ENCODE measurements at regions not wholly inside any gene's neighbourhood (a gene's known extent, or its start where the extent isn't known, plus 50 kb on each side); places are given as distances from the start of the nearest gene placed in this dataset.
A peak's percentile ranks its signal among the peaks of the same experiment; 100 is the strongest.
"Not testable (repeated sequence)": the region's sequence is repeated elsewhere in the genome, so short reads cannot be mapped to it uniquely, and the experiment has no call there.

GRCh38 chr9:31443630-31444457, 940.6 kb upstream of the ACO1 start:
- not testable (repeated sequence) for DNase-seq

- DNase-seq: no peak
Measured at GRCh38 chr9:31445357-31445756, 939.1 kb upstream of the ACO1 start.

- no peak for DNase-seq
Measured at GRCh38 chr9:31445960-31446359, 938.5 kb upstream of the ACO1 start.

GRCh38 chr9:31467075-31467474, 917.4 kb upstream of the ACO1 start:
- DNase-seq: no peak

GRCh38 chr9:31470051-31470450, 914.4 kb upstream of the ACO1 start:
- no peak for DNase-seq

- DNase-seq: no peak
Measured at GRCh38 chr9:31471010-31471409, 913.4 kb upstream of the ACO1 start.

DNA sequence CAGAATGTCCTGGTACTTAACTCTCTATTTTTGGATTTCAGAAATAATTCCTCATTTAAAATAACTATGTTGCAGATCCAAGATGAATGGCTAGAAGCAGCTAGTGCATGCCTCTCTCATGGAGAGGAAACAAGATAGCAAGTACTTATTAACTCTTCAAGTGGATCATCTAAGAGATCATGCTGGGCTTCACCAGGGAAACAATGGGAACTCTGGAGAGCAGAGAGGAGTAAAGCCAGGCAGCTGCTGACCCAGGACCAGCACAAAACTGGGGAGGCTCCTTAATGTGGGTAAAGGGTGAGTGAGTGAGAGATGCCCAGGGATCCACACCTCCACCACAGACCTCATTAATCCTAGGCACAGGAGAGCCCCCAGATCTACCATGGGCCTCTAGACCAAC, 897.8 kb upstream of the ACO1 start:
- no peak for DNase-seq

- DNase-seq: no peak
Measured at GRCh38 chr9:31490551-31491106, 893.8 kb upstream of the ACO1 start.

- no peak for DNase-seq
Measured at GRCh38 chr9:31492229-31492628, 892.2 kb upstream of the ACO1 start.

DNA sequence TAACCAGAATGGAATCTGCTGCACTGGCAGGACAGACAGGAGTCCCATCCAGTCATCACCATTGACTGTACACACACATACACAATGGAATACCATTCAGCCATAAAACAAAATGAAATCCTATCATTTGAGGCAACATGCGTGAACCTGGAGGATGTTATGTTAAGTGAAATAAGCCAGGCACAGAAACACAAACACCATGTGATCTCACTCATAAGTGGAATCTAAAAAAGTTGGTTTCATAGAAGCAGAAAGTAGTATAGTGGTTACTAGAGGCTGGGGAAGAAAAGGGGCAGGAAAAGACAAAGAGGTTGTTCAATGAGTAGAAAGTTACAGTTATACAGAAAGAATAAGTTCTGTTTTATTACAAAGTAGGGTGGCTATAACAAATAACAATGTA, 884.0 kb upstream of the ACO1 start:
- DNase-seq: no peak

DNA sequence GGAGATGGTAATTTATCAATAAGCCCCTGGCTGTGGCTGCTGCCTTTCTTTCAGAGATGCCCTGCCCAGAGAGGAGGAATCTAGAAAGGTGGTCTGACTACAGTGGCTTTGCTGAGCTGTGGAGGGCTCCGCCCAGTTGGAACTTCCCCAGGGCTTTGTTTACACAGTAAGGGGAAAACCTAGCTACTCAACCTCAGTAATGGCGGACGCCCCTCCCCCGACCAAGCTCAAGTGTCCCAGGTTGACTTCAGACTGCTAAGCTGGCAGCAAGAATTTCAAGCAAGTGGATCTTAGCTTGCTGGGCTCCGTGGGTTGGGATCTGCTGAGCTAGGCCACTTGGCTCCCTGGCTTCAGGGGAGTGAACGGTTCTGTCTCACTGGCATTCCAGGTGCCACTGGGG, 865.4 kb upstream of the ACO1 start:
- DNase-seq: no peak

DNA sequence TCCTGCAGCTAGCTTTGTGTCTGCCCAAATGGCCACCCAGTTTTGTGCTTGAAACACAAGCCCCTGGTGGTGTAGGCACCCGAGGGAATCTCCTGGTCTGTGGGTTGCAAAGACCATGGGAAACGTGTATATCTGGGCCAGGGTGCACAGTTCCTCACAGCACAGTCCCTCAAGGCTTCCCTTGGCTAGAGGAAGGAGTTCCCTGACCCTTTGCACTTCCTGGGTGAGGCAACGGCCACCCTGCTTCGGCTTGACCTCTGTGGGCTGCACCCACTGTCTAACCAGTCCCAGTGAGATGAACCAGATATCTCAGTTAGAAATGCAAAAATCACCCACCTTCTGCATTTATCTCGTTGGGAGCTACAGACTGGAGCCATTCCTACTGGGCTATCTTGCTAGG, 865.0 kb upstream of the ACO1 start:
- DNase-seq: no peak

DNA sequence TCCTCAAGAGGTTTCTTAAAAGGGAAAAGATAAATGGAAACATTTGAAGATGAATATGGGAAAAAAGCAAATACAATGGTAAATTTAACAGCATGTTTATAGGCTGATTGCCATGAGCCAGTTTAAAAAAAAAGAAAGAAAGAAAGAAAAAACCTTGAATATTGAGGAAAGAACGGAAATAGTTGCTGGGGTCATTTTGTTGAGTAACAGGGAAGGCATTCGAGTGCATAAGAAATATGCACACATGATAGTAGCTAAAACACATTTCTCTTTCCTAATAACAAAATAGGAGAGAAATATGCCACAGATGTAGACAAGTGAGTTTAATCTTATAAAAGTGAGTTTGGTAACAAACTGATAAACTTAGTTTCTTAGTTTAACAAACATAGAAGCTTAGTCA, 864.6 kb upstream of the ACO1 start:
- no peak for DNase-seq

DNA sequence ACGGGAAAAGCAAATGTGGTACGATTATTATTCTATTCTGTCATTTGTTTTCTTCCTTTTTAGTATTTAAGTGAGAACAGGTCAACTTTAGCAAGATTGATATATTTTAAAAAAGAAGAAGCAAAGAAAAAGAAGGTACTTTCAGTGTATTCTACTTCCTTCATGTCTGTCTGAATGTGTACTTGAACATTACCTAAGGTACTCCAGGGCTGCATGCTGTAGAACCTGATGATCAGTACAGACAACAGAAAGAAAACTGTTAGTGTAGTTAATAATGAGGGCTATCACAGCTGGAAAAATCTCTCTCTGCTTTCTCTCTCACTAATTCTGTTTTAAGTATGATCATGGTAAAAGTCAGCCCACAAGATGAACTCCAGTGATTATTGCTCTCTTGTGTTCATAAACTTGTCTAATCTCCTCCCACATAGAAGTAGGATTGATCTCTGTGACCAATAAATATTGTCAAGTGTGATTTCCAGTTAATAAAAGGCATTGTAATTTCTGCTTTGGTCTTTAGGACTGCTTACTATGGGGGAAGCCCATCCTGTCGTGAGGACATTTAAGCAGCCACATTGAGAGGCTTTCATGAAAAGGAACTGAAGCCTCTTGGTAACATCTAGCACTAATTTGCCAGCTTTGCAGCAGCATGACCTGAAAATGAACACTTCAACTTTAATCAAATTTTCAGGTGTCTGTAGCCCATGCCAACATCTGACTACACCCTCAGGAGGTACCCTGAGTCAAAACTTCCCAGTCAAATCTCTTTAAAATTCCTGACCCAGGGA, 864.0 kb upstream of the ACO1 start:
- DNase-seq: no peak

GRCh38 chr9:31535651-31536050, 848.8 kb upstream of the ACO1 start:
- DNase-seq: peak; percentile 23

GRCh38 chr9:31536471-31536870, 848.0 kb upstream of the ACO1 start:
- DNase-seq: peak; percentile 63

- DNase-seq: peak; percentile 41
Measured at GRCh38 chr9:31541721-31542281, 842.6 kb upstream of the ACO1 start.

DNA sequence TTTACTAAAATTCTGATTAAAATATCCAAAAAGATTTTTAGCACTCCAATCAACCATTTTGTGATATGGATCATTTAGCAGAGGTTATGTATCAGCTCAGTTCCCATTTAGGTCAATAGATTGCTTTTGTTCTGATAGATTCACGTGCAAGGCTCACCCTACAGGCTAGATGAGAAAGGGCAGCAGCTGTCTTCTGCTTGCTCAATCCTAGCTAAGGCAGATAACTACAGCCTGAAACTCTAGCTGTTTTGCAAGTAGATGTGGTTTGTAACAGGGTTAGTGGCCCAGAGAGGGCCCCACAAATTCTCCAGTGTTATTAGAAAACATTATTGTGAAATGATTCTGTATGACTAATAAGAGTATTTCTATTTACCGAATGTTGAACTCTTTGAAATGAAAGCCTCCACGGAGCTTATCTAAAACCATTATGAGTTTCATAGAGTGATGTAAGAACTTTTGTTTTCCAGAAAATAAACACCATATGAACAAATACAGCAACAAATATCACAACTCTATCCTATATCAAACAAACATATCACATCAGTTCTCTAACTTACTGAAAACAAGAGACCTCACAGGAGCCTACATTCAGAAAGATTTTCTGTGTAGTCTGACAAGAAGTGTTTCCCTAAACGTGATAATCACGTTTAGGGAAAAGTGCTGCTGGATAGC, 841.9 kb upstream of the ACO1 start:
- DNase-seq: peak; percentile 17

GRCh38 chr9:31554941-31555340, 829.5 kb upstream of the ACO1 start:
- DNase-seq: no peak

DNA sequence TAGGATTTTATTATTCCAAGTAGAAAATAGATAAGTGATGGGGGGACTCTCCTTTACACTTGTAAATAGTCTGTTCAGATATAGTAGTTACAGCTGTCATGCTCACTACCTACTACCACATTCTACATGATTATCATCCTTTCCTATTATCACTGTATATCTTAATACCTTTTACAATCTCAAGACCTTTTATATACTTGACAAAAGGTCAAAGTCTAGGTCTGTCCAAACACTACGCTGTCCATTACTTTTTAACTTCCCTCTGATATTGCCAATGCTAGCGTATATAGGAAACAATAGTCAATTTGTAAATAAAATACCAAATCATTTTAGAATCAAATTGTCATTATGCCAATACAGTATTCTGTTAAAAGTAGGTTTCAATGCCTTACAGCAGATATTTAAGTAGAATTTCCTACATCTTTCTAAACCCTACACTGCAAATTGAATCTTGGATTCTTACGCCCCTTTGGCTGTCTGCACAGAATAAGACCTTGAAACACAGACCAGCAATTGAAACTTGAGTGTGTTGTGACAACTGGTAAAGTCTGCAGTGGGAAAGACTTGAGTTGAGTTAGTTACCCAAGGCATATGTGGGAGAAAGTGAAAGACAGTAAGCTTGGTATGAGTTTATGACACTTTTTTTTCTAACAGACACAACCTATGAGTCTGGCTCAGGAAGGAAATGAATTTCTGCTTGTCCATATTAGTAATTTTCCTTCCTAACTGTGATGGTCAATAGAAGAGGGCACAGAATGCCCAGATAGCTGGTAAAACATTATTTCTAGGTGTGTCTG, 827.6 kb upstream of the ACO1 start:
- DNase-seq: no peak

DNA sequence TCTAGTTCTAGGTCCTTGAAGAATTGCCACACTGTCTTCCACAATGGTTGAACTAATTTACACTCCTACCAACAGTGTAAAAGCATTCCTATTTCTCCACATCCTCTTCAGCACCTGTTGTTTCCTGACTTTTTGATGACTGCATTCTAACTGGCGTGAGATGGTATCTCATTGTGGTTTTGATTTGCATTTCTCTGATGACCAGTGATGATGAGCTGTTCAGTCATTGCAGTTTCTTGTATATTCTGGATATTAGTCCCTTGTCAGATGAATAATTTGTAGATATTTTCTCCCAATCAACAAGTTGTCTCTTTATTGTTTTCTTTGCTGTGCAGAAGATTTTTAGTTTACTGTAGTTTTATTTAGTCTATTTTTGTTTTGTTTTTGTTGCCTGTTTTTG, 812.3 kb upstream of the ACO1 start:
- not testable (repeated sequence) for DNase-seq

Data from muscle of arm (tissue), 1 donor.